BJ (cell line): ENCODE measurements at regions not wholly inside any gene's neighbourhood (a gene's known extent, or its start where the extent isn't known, plus 50 kb on each side); places are given as distances from the start of the nearest gene placed in this dataset.

ENCODE experiments used
- CTCF ChIA-PET: fragments of 350-600 bp; formaldehyde crosslinking; extraction: SDS; loops from one replicate; lab custom pipeline; 2021; ENCODE audit warnings: antibody characterized with exemption, inconsistent platforms; lab: Yijun Ruan, JAX
- POLR2A ChIA-PET: fragments of 300-600 bp; sonication (Branson Sonifier 250); formaldehyde crosslinking; extraction: SDS; loops from one replicate; lab custom pipeline; 2021; ENCODE audit warnings: antibody characterized with exemption; lab: Charles Lee
- DNase-seq: peaks from one replicate; pipeline ENCODE4 v3.0.0-alpha.2; 2011; ENCODE audit warnings: low read depth
- H3K27me3 ChIP-seq: 2 replicates; pipeline ENCODE4 v1.6.0; 2011; ENCODE audit warnings: low read length; ENCODE audit not compliant: control insufficient read depth, insufficient read depth
- H3K36me3 ChIP-seq: 2 replicates; pipeline ENCODE4 v1.5.1; 2011; ENCODE audit warnings: low read length; ENCODE audit not compliant: control insufficient read depth, insufficient read depth
- H3K4me3 ChIP-seq: 2 replicates; pipeline ENCODE4 v1.5.1; 2011; ENCODE audit warnings: low read depth, mild to moderate bottlenecking, control low read depth, low read length
- TF ChIP-seq, protein P1 (sequence below): IDR thresholded peaks from 2 replicates; pipeline ENCODE4 v1.5.1; 2011; ENCODE audit warnings: low read depth, mild to moderate bottlenecking, control low read depth, inconsistent platforms, low read length, moderate library complexity; ENCODE audit not compliant: insufficient read depth

DNA sequence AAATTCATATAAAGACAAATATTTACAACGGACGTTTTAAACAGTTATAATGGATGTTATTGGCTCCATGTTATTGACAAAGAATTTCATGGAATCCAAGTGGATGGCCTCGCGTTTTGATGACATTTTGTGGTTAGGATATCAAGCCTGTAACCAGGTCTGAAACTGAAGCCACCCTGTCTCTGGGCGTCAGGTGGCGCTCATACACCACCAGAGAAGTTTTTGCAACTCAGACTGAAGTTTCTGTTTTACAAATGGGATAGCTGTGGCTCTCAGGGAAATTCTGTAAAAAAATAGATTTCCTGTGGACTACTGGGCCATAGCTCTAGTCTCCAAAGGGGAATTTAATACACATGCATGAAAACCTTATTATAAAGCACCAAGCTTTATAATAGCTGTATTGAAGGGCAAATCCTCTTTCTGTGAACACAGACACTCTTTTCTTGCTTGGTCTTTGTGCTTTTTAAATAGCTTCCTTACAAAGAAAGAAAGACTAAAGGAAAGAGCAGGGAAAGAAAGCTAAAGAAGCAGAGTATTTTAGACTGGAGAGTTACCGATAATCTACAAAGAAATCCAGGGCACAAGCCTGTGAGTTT, 86.7 kb downstream of the C18orf54 start:
- TF ChIP-seq, protein P1, sequence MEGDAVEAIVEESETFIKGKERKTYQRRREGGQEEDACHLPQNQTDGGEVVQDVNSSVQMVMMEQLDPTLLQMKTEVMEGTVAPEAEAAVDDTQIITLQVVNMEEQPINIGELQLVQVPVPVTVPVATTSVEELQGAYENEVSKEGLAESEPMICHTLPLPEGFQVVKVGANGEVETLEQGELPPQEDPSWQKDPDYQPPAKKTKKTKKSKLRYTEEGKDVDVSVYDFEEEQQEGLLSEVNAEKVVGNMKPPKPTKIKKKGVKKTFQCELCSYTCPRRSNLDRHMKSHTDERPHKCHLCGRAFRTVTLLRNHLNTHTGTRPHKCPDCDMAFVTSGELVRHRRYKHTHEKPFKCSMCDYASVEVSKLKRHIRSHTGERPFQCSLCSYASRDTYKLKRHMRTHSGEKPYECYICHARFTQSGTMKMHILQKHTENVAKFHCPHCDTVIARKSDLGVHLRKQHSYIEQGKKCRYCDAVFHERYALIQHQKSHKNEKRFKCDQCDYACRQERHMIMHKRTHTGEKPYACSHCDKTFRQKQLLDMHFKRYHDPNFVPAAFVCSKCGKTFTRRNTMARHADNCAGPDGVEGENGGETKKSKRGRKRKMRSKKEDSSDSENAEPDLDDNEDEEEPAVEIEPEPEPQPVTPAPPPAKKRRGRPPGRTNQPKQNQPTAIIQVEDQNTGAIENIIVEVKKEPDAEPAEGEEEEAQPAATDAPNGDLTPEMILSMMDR = peak; percentile 75
- H3K4me3 ChIP-seq = no peak overlapping the region
- peak; percentile 1 for DNase-seq
- ChIA-PET POLR2A (no interaction called here), CTCF (interaction anchor here (0.7 to 2.0 kb wide), 10 partner anchors 9 to 537 kb away, joined by 3 to 16 read pairs (median 4); no protein-coding TSS in a partner anchor)
- no peaks in the 10 kb centered on the region for H3K36me3 ChIP-seq
- peaks cover 3% of the 10 kb centered on the region; the same call in 1 of the 2 replicates for H3K27me3 ChIP-seq

DNA sequence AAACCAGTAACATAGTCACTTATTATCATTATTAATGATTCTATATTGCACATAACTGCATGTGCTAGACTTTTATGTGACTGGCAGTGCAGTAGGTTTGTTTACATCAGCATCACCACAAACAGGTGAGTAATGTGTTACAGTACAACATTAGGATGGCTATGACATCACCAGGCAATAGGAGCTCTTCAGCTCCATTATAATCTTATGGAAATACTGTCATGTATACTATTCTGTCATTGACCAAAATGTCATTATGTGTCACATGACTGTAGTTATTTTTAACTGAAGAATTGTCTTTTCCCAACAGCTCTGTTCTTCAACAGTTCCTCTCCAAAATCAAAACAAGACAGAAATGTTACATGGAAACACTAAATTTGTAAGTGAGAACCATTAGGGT, 96.3 kb downstream of the C18orf54 start:
- TF ChIP-seq, protein P1 = no peak
- DNase-seq = no peak
- H3K4me3 ChIP-seq = no peak overlapping the region
- ChIA-PET CTCF (interaction anchor here (1.0 to 1.4 kb wide), 3 partner anchors 9 to 20 kb away, joined by 3 to 4 read pairs (median 3); no protein-coding TSS in a partner anchor), POLR2A (no interaction called here)
- H3K36me3 ChIP-seq = no peaks in the 10 kb centered on the region
- H3K27me3 ChIP-seq = peaks cover under 1% of the 10 kb centered on the region

DNA sequence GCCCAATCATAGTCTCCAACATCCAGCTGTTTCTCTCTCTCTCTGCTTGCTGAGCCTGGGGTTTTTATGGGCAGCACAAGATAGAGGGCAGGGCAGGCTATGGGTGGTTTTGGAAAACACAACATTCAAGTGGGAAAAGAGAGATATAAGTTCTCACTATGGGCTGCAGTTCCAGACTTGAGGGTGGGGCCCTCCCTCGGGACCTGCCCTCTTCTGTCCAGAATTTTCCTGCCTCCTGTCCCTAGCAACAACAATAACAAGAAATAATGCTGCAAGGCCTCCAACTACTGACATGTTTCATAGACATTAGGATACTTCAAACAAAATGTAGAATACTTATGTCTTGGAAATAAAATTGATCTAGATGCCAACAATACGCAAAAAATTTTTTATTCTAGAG, 107.8 kb downstream of the C18orf54 start:
- Histone ChIP-seq H3K27me3 (no peaks in the 10 kb centered on the region), H3K36me3 (no peaks in the 10 kb centered on the region), H3K4me3 (no peak overlapping the region)
- ChIA-PET CTCF (no interaction called here), POLR2A (no interaction called here)
- DNase-seq = no peak
- TF ChIP-seq, protein P1 = no peak

DNA sequence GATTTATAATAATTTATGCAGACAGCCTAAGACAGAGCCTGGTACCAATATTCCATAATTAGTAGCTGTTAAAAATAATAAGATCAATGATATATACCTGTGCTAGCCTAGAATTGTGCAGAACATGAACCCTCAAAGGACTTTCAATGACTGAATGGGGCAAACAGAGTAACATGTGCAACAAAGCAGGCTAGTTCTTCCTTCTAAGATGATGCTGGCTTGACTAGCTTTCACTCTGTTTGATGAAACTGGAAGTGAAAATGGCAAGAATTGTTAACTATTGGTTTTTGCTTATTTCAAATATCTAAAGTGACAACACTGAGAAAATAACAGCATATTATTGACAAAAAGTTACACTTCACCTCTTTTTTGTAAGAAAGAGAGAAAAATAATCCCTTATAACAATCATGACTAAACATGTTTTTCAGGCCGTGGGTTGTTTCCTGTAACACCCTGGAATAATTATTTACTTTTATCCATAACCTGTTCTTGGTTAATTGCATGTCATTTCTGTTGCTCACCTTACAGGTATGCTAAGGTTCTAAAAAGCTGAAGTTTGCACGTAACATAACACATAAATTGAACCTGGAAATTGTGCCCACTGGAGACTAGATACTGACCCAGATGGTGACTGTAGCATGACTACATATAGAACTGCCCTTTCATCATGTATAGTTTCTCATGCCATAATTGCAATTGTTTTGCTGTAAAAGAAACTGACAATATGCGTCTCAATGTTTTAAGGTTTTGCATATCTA, 108.7 kb downstream of the C18orf54 start:
- ChIA-PET CTCF (no interaction called here), POLR2A (no interaction called here)
- no peak for DNase-seq
- TF ChIP-seq, protein P1 = no peak
- H3K4me3 ChIP-seq = no peak overlapping the region
- no peaks in the 10 kb centered on the region for H3K36me3 ChIP-seq
- H3K27me3 ChIP-seq = no peaks in the 10 kb centered on the region

DNA sequence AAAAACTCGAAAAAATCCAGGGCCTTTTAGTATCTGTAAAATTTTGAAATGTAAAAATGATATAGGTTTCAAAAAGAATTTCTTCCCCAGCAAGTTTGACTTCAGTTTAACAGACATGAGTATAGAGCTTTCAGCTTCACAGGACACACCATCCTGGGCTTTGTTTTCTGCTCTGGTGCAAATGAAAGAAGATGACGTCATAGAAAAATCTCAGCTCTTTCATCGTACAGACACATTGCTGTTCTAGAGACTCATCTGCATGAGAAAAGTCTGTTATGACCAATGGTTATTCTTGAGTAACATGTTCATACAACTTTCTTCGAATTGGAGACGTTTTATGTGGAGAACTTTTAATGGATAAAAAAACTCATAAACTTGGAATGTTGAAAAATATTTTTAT, 111.7 kb upstream of the DYNAP start:
- H3K27me3 ChIP-seq = no peaks in the 10 kb centered on the region
- no peaks in the 10 kb centered on the region for H3K36me3 ChIP-seq
- CTCF ChIA-PET = no interaction called here
- DNase-seq = no peak
- POLR2A ChIA-PET = no interaction called here
- TF ChIP-seq, protein P1 = no peak
- H3K4me3 ChIP-seq = no peak overlapping the region
